Myocyte (in vitro differentiated cells): ENCODE measurements at regions not wholly inside any gene's neighbourhood (a gene's known extent, or its start where the extent isn't known, plus 50 kb on each side); places are given as distances from the start of the nearest gene placed in this dataset.

ENCODE experiments used
- DNase-seq: peaks from one replicate; pipeline ENCODE4 v3.0.0-alpha.2; 2012; ENCODE audit warnings: low read depth

DNA sequence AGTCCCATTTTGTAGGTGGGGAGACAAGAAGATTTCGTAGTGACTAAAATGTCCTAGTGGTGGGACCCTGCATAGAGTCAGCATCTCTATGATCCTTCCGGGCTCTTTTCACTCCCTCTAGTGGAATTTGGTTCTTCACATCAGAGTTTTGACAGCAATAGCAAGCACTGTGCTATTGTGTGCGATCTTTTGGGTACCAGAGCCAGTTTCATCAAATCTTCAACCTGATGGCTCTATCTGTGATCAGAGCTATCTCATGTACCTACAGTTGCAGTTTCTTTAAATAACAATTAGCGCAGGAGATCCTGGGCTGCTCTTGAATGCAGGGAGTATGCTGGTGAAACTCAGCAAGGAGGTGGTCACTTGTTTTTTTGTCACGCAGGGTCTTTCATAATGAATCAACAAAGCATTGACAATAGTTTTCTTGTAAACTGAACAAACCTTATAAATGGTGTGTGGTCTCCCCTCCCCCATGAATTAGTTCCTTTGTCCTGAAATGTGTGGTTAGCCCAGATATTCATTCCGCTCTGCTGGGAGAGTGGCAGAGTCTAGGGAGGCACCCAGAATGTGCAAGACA is 257.2 kb upstream of the SOX2 start:
- DNase-seq = no peak

DNA sequence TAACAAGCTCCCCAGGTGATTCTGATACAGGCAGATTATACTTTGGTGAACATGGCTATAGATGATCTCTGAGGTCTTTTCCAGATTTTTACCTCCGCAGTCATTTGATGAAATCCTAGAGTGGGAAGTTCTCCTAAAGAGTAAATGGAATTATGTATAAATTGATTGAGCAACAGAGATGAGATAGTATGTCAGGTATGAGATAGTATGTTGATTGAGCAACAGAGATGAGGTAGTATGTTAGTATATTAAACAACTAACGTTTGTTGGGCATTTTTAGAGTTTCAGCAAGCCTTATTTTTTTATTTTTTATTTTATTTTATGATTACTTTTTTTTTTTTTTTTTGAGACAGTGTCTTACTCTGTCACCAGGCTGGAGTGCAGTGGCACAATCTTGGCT is 265.0 kb upstream of the SOX2 start:
- no peak for DNase-seq

DNA sequence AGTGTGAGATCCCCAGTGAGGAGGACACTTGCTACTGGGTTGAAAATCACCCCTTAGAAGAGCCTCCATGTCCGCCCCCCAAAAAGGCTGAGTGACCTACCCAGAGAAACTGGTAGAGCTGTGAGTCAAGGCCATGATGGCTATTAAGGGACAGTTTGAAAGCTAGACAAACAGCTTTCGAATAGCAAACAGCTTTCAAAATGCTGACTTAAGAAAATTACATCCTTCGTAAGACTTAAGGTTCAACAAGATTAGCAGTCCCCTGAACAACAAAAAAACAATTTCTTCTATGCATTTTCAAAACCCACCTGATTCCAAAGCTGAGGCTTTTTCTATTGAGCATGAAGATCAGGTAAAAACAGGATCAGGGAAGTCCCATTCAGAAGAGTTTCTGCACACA is 269.7 kb upstream of the SOX2 start:
- DNase-seq = no peak

DNA sequence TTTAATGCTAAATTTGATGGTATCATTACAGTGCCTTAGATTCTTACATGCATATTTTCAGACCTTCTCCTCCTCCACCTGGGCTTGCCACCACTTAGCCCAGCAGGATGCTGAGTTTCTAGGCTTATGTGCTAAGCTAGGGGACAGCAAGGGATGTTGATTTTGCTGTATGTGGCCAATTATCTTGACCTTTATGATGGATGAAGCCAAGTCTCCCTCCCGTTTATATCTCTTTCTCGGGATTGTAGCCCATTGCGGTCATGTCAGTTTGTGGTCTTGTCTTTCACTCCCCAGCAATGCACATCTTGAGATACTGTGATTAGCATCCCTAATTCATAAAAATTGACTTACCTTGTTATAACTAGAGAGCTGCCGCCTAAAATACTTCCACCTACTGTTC is 278.7 kb upstream of the SOX2 start:
- DNase-seq = no peak

DNA sequence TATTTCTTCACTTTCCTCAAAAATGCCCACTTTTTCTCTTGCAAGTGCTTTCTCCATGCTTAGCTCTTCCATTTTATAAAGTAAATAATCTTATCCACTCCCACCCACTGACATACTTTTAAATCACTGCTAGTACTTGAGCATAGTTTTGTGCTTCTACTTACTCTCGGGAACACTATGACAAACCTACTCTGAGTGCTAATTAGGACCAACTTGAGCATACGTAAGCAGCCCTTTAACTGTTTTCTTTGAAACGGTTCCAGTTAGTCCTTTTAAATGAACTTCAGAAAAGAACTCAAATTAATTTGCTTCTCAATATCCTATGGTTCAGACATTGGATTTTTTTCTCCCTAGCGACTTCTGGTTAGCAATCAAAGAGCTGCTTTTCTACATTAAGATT is 280.0 kb upstream of the SOX2 start:
- no peak for DNase-seq

DNA sequence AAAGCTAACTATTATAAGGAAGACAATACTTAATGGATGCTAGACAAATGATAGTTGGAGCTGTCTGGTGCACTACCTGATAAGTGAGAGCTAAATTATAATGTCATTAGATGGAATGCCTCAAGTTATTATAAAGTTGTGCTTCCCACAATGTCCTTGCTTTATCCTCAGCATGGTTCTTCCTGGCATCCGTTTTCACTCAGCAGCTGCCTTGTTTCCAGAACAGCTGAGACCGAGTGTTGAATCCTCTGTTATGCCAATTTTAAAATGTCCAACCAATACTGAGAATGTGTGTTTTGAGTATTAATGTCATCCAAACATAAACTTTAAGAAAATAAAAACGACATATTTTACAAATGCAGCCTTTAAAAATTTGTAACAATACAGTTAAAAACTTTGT is 286.7 kb upstream of the SOX2 start:
- DNase-seq = peak; percentile 4

DNA sequence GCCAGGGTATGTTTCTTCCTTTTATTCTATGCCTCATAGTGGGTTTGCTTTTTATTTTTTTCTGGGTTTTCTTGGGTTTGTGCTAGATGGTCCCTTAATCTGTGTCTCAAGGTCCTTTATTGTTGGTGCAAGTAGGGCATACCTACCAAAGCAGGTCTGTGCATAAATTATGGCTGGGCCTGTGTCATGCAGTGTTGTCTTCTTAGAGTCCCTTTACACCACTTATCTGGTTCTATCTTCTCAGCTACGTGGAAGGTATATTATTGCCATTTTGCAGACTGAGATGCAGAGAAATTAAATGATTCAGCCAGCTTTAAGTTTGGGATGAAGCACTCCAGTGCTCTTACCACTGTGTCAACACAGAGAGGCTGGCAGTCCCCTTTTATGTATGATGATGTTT is 293.5 kb upstream of the SOX2 start:
- no peak for DNase-seq

DNA sequence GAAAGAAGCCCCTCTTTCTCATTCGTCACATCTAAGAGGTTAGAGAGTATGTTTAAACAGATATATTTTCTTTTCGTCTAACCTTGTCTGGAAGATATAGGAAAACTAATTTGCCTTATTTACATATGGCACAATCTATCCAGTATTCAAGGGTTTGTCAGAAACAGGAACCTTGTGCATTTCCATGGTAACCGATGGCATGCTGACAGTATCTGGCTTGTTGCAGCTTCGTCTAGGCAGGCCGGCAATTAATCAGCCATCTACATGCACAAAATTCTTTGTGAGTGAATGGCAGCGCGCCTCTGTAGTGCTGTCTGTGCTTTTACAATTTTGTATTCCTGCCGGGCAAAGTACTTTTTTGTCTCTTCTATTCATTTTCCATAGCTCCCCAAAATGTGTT is 294.0 kb upstream of the SOX2 start:
- no peak for DNase-seq

DNA sequence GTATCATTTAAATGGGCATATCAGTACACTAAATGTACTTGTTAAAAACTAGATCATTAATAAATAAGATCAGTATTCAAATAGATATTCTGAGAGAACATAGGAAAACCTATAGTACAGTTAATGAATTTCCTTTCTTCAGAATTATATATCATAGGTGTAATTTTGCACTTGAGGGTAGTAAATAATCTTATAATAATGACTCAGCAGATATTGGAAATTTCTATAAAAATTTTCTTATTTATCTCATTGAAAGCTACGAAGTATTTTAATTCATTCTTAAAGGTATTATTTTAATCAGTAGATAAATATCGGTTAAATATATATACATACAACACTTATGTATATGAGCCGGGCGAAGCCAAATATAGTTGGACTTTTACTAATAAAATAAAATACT is 300.9 kb upstream of the SOX2 start:
- no peak for DNase-seq

DNA sequence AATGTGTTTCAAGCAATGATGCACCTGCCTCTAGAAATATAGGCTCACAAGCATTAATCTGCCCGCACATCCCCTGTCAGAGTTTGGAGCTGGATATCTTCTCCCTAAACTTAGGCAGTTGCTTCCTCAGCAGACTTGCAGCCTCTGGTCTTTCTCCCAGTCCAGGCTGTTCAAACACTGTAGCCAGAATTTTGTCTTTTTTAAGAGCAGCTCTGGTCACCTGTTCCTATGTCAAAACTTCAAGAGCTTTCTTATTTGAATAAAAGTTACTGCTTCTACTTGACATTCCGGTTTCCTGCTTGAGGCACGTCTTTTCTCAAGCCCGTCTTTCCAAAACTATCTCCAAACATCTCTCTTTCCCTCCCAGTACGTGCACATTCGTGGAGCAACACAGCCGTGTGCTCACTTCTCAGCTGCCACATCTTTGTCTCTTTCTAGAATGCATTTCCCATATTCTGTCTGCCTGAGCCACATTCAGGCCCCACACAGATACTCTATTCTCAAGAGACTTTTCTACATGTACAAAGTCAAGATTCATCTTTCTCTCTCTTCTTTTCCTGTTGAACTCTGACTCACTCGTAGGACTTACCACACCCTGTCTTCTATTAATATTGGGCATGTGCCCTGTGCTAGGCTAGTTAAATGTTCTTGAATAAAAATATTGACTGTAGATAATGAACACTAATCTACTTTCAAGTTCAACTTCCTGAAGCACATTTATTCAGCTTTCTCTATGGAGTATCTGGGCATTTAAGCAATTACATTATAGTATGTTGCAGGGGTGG is 307.7 kb upstream of the SOX2 start:
- DNase-seq = no peak

DNA sequence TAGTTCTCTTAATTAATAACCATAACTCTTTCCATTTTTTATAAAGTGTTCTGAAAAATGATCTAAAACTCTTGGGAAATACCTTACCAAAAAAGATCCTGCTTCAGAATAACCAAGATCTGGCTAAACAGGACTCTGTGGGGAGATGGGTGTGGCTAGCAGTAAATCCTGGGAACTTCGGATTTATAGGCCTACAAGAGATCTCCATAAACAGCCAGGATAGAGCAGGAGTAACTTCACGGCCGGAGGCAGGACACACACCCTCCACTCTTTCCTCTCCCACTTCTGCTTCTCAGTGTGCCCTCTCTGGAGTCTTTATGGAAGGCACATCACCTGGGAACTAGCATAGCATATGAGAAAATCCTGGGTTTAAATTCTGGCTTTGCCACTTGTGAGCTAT is 309.4 kb upstream of the SOX2 start:
- no peak for DNase-seq

DNA sequence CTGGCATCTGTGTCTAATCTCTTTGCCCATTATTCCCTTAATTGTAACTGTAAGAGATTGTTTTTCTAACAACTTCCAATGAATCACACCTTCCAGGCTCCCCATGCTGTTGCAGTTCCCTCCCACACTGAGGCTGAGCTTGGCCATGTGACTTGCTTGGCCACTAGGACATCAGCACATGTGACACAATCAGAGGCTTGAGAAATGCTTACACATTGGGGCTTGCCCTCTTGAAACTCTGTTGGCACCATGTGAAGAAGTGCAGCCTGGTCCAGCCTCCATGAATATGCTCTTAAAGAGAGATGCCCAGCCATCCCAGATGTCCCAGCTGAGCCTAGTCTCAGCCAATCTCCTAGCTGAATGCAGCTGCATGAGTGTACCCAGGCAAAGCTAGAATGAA is 326.8 kb upstream of the SOX2 start:
- DNase-seq = no peak

DNA sequence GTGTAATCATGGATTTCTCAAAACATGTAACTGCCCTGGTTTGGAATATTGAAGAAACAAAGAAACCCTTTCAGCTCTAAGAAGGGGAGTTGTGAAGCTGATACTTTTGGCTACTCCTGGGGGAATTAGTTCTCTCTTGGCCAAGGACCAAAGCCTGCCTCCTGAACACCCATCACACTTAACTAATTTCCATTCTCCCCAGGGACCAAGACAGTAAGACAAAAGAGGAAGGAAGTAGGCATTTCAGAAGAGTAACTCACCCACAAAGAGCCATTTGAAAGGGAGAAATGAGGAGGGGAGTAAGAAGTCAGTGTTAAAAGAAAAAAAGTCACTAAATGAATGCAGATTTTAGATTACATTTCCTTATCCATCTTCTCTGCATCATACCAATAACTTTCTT is 328.0 kb upstream of the SOX2 start:
- no peak for DNase-seq

DNA sequence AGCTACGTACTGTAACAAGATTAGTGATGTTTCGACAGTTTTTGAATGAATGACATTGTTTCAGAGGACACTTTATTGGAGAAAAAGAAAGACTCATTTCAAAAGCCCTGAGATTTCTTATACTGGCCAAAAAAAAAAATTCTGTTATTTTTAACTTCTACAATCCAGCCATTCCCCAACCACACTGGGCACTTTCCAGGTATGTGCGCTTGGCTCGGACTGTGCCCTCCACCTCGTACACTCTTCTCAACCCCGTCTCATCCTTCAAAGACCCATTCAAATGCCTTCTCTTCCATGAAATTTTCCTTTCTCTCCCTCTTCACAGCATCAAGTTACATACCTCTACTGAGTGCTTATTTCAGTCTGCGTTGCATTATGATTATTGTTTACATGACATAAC is 328.5 kb upstream of the SOX2 start:
- DNase-seq = no peak

DNA sequence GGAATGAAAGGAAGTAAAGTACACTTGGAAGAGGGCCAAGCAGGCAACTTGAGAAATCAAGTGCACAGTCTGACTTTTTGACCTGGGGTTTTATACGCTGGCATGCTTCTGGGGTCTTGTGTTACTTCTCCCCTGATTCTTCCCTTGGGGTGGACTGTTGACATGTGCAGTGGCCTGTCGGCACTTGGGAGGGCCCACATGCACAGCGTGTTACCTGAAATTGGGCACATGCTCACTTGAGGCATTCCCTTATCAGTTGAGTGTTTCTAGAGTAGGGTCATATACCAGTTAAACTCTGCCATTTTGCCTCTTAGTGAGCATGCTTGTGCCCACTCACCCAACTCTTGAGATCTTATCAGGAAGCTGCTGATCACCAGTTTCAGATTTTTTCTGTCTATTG is 329.1 kb upstream of the SOX2 start:
- no peak for DNase-seq

DNA sequence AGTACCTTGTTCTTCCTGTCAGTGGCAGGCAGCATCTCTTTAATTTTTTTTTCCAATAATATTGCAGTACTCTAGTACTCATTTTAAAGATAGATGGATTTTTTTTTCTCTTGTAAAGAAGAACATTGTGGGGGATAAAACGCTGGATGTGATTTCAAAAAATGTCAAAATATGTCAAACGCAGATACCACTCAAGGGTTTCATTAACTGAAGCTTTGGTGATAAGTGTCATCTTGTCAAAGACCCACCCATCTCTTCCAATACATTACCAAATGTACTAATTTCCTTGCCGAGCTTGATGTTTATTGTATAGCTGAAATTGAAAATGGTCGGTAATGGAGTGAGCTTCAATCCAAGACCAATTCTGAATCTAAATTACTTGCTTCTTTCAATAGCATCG is 332.4 kb upstream of the SOX2 start:
- no peak for DNase-seq

DNA sequence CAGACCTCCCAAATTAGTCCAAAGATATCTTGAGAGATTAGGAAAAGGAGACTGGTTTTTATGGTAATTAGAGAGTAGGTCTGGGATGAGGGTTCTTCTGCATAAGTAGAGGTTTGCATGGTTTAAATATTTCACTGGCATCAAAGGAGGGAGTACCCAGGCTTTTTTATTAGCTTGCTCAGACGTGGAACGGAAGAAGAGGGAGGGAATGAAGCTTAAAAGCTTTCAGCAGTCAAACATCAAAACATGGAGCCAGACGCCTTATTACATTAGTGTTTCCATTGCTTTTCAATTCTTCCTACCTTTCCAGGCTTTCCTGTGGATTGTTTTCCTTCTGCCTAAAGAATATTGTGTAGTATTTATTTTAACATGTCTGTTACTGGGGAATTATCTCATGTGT is 342.1 kb upstream of the SOX2 start:
- DNase-seq = no peak

DNA sequence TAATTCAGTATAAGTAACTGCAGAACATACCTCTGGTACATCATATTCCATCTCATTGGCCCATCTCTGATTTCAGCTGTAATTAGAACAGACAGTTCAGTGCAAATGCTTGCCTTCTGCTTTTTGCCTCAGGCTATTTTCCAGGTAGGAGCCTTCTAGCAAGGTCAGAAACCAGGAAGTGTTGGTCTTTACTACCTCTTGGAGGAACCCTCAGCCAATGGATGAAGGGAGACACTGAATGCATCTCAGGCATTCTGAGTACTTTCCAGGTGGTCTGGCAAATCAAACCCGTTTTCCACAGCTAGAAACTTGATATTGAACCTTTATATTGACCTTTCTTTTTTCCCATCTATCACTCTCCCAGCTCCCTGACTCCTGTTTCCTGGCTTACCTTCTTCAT is 348.5 kb upstream of the SOX2 start:
- no peak for DNase-seq

DNA sequence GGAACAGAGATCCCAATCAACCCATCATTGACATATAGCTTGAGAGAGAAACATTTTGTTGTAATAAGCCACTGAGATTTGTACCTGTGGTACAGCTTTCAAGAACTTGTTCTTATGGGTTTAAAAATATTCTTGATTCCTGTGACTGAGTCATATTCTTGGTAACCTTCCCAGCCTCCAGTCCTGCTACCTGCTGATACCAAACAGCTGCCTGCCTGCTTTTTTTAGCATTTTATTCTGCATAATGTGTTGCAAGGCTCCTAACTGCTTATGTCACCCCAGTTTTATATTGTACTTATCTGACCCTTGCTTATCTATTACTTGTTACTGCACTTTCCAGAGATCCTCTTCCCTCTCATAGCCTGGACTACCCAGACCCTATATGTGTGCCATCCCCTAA is 349.3 kb upstream of the SOX2 start:
- DNase-seq = no peak

DNA sequence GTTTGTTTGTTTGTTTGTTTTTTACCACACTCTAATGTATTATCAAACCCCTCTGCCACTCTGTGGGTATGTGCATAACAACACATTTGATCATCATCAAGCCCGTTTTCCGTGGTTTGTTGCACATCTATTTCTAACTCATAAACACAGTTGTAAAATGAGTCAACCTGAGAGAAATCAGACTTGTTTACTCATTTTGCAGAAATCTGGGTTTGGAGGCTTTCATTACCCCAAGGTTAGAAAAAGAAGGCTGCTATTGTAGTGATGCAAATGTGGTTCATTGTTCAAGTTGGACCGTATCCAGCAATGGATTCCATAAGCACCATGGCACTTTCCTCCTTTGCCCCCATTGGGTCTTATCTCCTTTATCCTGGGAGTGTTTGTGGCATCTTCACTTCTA is 353.2 kb upstream of the SOX2 start:
- DNase-seq = no peak

DNA sequence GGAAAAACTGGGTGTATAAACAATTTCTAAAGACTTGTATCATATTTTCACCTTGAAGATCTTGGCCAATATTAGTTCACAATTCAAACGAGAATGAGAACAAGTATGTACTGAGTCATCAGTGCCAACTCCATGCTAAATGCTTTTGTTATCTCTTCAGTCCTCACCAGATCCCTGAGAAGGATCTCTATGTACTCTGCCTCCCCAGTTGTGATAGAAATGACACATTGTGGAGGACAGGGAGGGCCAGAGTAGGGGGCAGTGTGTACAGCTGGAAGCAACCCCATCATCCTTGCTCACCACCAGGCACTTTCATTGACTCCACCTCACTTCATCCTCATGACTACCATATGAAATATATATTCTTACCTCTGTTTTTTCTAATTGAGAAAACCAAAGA is 353.7 kb upstream of the SOX2 start:
- no peak for DNase-seq

DNA sequence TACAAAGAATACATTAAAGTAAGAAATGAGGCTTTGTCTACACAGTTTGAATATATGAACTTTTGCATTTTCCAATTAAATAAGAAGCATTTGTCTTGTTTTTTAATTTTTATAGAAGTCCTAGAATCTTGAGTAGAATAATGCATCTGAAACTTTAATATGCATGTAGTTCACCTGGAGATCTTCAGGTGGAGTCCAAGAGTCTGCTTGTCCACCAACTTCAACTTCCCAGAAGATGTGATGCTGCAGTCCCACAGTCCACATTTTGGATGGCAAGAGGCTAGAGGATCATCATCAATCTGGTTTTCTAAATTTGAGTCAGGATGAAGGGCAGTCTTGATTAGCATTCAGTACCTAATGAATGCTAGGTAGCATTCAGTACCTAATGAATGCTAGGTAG is 357.6 kb upstream of the SOX2 start:
- no peak for DNase-seq

DNA sequence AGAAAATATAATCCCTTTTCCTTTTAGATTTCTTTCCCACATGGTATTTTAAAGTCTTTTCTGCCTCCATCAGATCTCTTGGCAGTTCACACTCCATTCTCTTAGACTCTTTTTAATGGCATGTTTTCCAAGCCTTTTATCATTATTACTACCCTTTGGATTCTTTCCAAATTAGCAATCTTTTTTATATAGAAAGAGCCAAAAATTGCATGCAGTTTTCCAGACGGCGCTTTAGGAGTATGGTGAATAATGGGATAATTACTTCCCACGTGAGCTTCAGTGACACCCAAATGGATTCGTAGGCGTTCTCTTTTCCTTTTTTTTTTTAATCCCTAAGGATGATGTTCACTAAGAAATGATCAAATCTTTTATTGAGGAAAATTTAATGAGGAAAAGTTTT is 354.8 kb upstream of the DNAJC19 start:
- no peak for DNase-seq

DNA sequence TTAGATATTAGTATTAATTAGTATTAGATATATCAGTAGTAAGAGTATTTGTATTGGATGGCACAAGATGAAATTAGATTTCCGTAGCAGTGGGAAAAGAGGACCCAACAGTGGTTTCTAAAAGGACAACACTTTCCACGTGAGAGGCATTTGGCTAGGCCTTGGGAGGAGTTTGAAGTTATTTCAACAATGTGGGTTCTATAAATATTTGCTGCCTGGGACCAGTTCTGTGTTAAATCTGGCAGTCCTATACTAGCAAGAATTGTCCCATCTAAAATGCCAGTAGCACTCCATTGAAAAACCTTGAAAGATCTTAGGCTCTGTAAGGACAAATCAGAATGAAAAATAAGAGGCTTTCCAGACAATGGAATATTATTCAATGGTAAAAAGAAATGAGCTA is 347.1 kb upstream of the DNAJC19 start:
- no peak for DNase-seq
